ENCODE measurements at regions not wholly inside any gene's neighbourhood (a gene's known extent, or its start where the extent isn't known, plus 50 kb on each side); places are given as distances from the start of the nearest gene placed in this dataset.
"Not testable (repeated sequence)": the region's sequence is repeated elsewhere in the genome, so short reads cannot be mapped to it uniquely, and the experiment has no call there.

- DNase-seq (ENCODE audit: low read depth in 2 of 2, low spot score in 1 of 2), result no peak
These were observed 204.5 kb downstream of the LPIN1 start for GRCh38 chr2:11950896-11951295.

DNA sequence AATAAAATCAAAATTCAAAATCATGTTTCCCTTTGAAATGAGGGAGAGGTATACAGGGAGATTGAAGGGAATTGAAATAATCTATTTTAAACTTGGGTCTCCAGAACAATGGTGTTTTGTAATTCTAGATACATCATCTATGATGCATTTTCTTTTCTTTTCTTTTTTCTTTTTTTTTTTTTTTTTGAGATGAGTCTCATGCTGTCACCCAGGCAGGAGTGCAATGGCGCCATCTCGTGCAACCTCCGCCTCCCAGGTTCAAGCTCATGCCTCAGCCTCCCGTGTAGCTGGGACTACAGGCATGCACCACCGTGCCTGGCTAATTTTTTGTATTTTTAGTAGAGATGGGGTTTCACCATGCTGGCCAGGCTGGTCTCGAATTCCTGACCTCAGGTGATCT is 205.1 kb downstream of the LPIN1 start:
- not testable (repeated sequence) for DNase-seq (ENCODE audit: low read depth in 2 of 2, low spot score in 1 of 2)

DNA sequence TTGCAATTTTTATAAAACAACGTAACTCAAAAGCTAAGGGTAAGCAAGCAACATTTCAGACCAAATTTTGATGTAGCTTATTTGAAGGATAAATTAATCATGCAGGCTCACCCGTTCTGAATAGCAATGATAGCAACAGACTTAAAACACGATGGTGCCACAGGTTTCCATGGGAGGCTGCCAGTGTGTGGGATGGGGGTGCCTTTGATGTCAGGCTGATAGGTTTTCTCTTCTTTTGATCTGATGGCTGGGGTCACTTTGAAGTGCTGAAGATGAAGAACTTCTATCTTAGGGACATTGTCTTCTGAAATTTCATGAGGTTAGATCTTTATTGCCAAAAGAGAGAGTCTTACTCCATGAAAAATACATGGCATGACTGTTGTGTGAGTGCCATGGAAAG is 206.8 kb downstream of the LPIN1 start:
- no peak for DNase-seq (ENCODE audit: low read depth in 2 of 2, low spot score in 1 of 2)

DNA sequence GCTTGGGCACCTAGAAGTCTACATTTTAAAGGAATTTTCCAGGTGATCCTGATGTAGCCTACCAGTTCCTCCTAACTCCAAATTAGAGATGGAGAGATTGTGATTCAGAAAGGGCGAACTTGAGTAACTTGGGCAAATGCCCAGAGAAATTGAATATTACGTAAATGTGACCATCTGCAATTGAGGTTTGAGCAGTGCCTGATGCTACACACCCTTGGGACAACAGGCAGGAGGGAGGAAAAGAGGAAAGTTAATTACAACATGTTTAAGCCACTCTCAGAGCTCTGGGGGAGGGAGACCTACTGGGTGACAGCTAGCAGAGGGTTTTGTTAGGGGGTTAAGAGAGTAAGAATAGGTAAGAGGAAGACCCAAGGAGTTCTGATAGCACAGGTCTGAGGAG is 208.9 kb downstream of the LPIN1 start:
- no peak for DNase-seq (ENCODE audit: low read depth in 2 of 2, low spot score in 1 of 2)

DNA sequence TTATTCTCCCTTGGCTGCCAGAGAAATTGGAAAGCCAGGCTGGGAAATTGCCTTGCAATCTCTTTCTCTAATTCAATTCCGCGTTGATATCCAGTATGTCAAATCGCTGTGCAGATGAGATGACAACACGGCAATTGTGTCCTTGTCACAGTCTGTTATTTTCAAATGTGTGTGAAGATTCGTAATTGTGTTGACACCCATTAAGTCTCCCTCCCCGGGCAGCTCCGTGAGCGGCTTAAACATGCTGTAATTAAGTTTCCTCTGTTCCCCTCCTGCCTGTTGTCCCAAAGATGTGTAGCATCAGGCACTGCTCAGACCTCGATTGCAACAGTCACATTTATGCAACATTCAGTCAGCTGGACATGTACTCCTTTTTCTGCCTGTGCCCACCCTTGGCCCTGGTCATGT is 209.5 kb downstream of the LPIN1 start:
- no peak for DNase-seq (ENCODE audit: low read depth in 2 of 2, low spot score in 1 of 2)

GRCh38 chr2:11962707-11963328 is 216.4 kb downstream of the LPIN1 start:
- no peak for DNase-seq (ENCODE audit: low read depth in 2 of 2, low spot score in 1 of 2)

- no peak for DNase-seq (ENCODE audit: low read depth in 2 of 2, low spot score in 1 of 2)
These were observed 217.5 kb downstream of the LPIN1 start for GRCh38 chr2:11963966-11964365.

- DNase-seq (ENCODE audit: low read depth in 2 of 2, low spot score in 1 of 2), result no peak
These were observed 221.6 kb downstream of the LPIN1 start for GRCh38 chr2:11967946-11968465.

GRCh38 chr2:11968521-11968920 is 222.1 kb downstream of the LPIN1 start:
- no peak for DNase-seq (ENCODE audit: low read depth in 2 of 2, low spot score in 1 of 2)

- no peak for DNase-seq (ENCODE audit: low read depth in 2 of 2, low spot score in 1 of 2)
These were observed 223.3 kb downstream of the LPIN1 start for GRCh38 chr2:11969774-11970173.

- no peak for DNase-seq (ENCODE audit: low read depth in 2 of 2, low spot score in 1 of 2)
These were observed 228.1 kb downstream of the LPIN1 start for GRCh38 chr2:11974573-11974972.

GRCh38 chr2:11975373-11975772 is 228.9 kb downstream of the LPIN1 start:
- DNase-seq (ENCODE audit: low read depth in 2 of 2, low spot score in 1 of 2), result no peak

DNA sequence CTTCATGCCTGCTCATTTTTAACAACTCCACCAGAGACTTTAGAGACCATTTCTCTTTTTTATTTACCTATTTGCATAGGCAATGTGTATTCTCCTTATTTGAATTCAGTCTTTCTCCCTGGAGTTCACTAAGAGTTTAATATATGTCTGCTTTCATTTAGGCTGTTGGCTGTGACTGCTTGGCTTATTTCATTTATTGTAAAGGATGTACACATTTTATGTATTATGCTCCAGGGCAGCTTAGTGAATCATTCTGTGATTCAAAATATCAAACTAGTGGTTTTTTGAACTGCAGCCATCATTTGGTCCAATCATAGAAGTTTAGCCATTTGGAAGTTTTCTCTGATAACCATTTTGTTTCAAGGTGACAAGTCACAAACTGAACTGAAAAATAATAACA is 229.6 kb downstream of the LPIN1 start:
- DNase-seq (ENCODE audit: low read depth in 2 of 2, low spot score in 1 of 2), result no peak

DNA sequence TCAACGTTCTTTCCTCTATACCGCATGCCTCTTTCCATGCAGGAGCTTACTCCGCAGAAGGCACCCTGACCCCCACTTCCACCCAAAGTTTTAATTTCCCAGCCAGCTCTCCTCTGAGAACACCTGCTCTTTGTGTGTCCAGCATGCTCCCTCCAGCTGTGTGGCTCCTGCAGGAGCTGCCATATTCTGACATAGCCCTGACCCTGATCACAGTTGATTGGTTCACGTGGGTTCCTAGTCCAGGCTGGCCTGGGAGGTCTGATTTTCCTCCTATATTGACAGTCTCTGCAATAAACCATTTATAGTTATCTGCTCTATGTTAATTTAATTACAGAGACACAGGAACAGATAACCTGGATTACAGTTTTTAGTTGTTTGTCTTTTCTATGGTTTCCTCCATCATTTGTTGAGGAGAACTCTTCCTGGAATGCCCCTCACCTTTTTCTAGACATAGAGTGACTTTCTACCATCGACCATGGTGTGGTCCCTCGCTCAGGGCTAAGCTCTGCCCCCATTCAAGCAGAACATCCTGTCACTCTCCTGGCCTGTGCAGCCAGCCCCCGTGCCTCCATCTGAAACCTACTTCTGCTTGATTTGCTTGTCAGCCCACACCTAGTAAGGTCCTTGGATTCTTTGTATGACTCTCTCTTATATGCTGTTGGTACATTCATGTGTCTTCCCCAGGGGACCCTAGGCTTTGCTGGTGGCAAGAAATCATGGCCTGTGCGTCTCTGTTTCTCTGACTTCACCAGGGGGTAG is 231.5 kb downstream of the LPIN1 start:
- no peak for DNase-seq (ENCODE audit: low read depth in 2 of 2, low spot score in 1 of 2)

- DNase-seq (ENCODE audit: low read depth in 2 of 2, low spot score in 1 of 2), result no peak
These were observed 234.4 kb downstream of the LPIN1 start for GRCh38 chr2:11980809-11981208.

- DNase-seq (ENCODE audit: low read depth in 2 of 2, low spot score in 1 of 2), result no peak
These were observed 237.0 kb downstream of the LPIN1 start for GRCh38 chr2:11983401-11983800.

DNA sequence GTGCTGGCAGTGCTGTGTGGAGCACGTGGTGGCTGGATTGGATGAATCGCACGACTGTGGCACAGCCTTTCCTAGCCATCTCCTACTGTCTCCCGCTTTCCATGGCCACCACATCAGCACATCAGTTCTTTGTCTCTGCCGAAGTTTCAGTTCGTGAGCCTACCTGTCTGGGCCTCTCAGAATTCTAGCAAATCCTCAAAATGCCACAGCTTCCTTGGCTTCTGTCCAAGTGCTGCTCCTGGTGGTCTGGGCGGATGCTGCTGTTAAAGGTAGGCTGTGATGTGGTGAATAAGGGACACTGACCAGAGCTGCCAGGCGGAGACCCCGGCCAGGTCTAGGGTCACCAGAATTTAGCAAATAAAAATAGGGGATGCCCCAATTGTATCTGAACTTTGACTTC is 237.4 kb downstream of the LPIN1 start:
- no peak for DNase-seq (ENCODE audit: low read depth in 2 of 2, low spot score in 1 of 2)

DNA sequence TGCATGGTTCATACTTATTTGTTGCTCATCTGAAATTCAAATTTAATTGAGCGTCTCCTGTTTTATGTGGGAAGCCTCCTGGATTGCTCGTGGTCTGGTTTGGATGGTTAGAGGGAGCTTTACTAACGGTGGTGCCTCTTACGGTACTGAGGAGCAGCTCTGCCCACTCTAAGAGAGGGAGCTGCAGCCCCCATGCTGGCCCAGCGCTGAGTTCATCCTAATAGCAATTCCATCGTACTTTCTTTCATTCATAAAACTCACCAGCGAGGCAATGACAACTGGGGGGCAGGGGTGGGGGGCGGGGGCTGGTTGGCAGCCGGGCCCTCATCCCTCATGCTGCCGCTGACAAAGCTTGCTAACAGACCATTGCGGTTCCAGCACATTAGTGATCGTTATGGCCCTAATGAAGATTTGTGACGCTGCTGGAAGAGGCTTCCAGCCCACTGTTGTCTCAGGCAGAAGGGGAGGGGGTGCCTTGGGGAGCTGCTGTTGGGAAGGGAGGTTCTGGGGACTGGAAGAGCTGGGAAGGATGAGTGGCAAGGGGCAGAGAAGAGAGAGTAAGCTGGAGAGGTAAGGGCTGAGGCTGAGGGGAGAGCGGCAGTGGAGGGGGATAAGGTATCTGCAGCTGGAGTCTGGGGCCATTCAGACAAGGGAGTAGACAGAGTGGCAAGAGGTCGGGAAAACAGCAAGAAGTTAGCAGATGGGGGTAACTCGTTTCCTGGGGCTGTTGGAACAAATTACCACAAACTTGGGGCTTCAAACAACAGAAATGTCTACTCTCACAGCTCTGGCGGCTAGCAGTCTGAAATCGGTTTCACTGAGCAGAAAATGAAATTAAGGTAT is 238.1 kb downstream of the LPIN1 start:
- DNase-seq (ENCODE audit: low read depth in 2 of 2, low spot score in 1 of 2), result no peak

DNA sequence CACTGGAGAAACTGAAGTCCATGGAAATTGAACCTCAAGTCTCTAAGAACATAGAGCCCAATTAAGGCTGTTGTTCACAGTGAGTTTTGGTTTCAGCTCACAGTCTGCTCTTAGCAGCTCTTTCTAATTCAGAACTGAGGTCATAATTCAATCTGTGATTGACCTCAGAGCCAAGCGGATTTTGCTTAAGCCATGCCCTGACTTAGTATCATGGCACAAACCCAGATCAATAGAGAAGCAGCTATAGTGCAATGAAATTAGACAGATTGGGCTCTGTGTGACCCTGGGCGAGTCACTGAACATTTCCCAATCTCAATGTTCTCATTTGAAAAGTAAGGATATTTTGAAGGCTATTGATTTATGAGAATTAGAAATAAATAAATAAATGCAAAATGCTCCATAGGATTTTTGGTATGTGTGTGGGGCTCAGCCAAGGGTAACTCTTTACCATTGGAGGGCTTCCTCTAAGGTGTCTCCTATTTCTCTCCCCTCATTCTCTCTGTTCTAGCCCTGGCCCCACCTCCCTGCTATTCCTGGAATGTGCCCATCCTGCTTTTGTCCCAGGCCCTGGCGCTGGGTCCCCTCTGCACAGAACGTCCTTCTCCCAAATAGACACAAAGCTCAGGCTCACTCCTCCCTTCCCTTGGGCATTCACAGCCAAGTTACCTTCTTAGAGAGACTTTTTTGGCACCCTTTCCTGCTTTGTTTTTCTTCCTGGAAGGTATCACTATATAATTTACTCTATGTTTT is 239.6 kb downstream of the LPIN1 start:
- DNase-seq (ENCODE audit: low read depth in 2 of 2, low spot score in 1 of 2), result no peak

DNA sequence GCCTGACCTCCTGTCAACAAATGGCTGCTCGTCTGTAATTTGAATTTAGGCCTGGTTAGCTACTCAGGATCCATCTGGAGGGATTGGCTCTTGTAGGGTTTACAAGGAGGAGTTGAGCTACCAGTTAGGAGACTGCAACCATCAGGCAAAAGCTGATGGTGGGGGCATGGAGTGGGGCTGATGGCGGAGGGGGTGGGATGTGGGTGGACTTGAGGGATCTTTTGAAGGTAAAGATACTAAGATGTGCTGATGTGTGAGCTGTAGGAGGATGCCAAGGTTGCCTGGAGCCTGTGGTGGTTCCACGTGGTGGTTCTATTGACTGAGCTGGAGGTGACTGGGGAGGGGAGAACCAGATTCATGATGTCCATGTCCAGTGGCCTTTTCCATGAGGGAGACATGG is 240.7 kb downstream of the LPIN1 start:
- no peak for DNase-seq (ENCODE audit: low read depth in 2 of 2, low spot score in 1 of 2)

DNA sequence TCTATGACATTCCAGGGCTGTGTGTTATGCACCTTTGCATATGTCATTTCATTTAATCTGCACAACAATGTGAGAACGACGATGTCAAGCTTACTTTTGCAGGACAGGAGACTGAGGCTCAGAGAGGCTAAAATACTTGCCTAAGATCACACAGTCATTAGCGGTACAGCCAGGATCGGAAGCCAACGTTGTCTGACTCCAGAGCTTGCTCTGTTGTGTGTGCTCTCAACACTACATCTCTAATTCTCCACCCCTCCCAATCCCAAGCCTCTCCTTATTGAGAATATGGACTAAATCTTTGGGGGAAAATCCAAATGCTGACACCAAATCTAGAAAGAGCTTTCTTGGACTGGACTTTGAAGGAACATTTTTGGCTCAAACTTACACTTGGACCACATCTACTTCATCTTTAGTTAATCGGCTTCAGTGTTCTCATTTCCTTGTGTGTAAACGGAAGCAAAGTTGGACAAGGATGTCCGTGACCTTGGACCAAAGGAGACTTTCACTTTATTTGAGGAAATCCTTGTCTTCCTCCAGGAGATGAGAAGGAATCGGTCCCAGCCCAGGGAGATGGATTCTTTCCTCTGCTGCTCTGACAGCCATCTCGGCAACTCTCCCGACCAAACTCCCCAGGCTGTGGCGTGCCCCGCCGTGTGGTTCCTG is 242.4 kb downstream of the LPIN1 start:
- DNase-seq (ENCODE audit: low read depth in 2 of 2, low spot score in 1 of 2), result no peak
